ENCODE measurements at regions not wholly inside any gene's neighbourhood (a gene's known extent, or its start where the extent isn't known, plus 50 kb on each side); places are given as distances from the start of the nearest gene placed in this dataset.

DNA sequence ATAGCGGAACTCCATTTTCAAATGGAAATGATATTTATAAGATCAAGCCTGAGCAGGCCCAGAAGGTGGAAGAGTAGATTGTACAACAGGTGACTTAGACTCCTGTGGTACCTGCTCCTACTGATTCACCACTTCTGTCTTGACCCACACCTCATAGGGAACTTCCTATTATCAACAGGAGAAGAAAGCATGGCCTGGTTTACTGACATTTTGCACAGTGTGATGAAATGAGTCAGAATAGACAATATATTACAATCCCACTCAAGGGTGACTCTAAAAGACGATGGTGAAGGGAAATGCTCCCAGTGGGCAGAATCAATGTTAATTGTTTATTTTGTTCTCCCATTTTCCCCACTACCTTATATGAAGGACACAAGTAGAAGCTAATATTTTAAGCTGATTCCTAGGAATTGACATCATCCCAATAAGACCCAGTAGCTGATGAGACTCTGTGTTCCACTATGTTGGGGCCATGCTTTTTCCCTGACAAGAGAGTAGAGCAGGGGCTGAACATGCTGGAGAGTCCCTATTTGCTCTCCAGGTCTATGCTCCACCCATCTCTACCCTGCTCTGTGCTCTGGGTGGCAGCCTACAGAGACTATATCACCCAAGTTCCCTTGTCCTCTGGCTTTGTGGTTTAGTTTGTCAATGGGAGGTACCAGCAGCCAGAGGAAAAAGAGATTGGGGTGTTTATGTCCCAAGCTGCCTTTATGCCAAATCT, 163.4 kb upstream of the FSTL4 start:
- no peak for TF ChIP-seq CTCF (IDR thresholded peaks at IDR 0.05; ENCODE audit: extremely low read depth, missing control alignments)

DNA sequence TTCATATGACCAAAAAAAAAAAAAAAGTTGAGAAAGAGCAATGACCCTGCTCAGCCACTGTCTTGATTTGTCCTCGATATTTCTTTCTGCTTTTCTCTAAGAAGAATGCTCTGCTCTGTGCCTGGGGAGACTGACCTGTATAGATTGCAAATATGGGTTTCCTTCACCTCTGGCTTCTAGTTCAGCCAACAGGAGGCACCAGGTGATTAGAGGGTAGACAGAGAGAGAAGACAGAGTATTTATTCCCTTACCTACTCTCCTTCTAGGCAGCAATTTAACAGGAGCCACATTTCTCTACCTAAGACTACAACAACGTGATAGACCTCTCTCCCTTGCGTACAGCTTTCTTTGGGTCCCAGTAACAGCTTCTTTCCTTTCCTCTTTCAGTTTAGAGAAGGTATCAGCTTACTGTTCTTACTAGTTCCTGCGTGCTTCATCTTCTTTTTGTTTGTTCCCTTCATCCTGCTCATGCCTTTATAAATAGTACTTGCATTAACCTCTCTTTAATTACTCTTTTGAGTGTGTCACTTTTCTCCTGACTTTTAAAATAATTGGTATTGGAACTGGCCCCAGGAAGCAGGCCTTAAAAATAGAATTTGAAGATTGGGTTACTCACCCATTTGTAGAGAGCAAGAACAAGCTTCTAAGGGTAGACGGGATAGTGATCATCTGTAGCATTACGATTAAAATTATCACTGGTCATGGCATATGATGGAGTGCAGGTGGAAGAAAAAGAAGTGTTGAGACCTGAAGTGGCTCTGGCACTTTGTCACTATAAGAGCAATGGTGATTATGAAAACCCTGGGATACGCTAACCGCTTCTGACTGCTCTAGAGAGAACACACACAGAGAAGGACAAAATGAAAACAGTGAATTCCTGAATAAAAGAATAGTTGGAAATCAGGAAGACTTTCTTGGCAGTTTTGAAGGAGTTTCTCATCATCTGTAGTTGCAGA, 161.2 kb upstream of the FSTL4 start:
- no peak for TF ChIP-seq CTCF (IDR thresholded peaks at IDR 0.05; ENCODE audit: extremely low read depth, missing control alignments)
- no peak for DNase-seq (ENCODE audit: low spot score)

More for the DNA sequence above, 163.4 kb upstream of the FSTL4 start:
- DNase-seq (ENCODE audit: low spot score): no peak

DNA sequence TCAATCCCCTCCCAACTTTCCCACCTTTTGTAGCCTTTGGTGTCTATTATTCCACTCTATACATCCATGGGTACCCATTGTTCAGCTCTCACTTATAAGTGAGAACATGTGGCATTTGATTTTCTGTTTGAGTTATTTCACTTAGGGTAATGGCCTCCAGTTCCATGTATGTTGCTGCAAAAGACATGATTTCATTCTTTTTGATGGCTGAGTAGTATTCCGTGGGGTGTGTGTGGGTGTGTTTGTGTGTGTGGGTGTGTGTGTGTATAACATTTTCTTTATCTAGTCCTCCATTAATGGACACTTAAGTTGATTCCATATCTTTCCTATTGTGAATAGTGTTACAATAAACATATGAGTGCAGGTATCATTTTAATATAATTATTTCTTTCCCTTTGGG, 157.5 kb upstream of the FSTL4 start:
- TF ChIP-seq CTCF (IDR thresholded peaks at IDR 0.05; ENCODE audit: extremely low read depth, missing control alignments): no peak
- no peak for DNase-seq (ENCODE audit: low spot score)

DNA sequence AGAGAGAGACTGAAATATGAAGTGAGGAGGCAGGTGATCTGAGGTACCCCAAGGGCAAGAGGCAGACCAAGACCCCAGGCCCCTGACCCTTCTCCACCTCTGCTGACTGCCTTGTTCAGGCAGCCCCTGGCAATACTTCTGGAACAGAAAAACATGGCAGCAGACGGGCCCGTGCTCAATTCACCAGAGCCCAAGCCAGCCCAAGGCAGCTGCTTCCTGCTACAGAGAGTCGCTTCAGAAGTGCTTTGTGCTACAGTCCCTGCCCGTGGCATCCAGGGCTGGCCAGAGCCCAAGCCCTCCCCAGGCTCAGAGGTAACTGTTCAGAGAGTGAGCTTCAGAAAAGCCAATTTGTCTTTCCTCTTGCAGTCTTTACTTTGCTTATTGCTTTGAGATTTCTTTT, 151.4 kb upstream of the FSTL4 start:
- no peak for TF ChIP-seq CTCF (IDR thresholded peaks at IDR 0.05; ENCODE audit: extremely low read depth, missing control alignments)
- DNase-seq (ENCODE audit: low spot score): no peak

- TF ChIP-seq CTCF (IDR thresholded peaks at IDR 0.05; ENCODE audit: extremely low read depth, missing control alignments): no peak
- DNase-seq (ENCODE audit: low spot score): no peak
Observed at GRCh38 chr5:133761632-133762031, 149.3 kb upstream of the FSTL4 start.

- TF ChIP-seq CTCF (IDR thresholded peaks at IDR 0.05; ENCODE audit: extremely low read depth, missing control alignments): no peak
- no peak for DNase-seq (ENCODE audit: low spot score)
Observed at GRCh38 chr5:133760532-133760931, 148.2 kb upstream of the FSTL4 start.

GRCh38 chr5:133758641-133759040, 146.3 kb upstream of the FSTL4 start:
- no peak for DNase-seq (ENCODE audit: low spot score)
- TF ChIP-seq CTCF (IDR thresholded peaks at IDR 0.05; ENCODE audit: extremely low read depth, missing control alignments): no peak

Measured in GM20000 (cell line).